A549 (cell line): ENCODE measurements at regions not wholly inside any gene's neighbourhood (a gene's known extent, or its start where the extent isn't known, plus 50 kb on each side); places are given as distances from the start of the nearest gene placed in this dataset.
A peak's percentile ranks its signal among the peaks of the same experiment; 100 is the strongest.

ENCODE experiments used
- ATAC-seq, 2 experiments: fragments of 200-7000 bp in 1 of 2; fragments of >200 bp in 1 of 2; cut with Nextera tagmentation in 1 of 2; cut with Tn5 transposase in 1 of 2; 3 replicates each; pipeline versions ENCODE4 v1.8.0 to v1.9.1; 2018 to 2020; ENCODE audit warnings: mild to moderate bottlenecking in 1 of 2, moderate library complexity in 1 of 2
- CTCF ChIA-PET: fragments of 300-600 bp; sonication (Branson Sonifier 250); formaldehyde crosslinking; extraction: SDS; loops from one replicate; lab custom pipeline; 2021; ENCODE audit warnings: antibody characterized with exemption, inconsistent platforms; lab: Yijun Ruan, JAX
- POLR2A ChIA-PET: fragments of 350-600 bp; formaldehyde crosslinking; extraction: SDS; loops from one replicate; lab custom pipeline; 2021; ENCODE audit warnings: antibody characterized with exemption, inconsistent platforms; lab: Yijun Ruan, JAX
- DNase-seq, 2 experiments: peaks; one replicate each; pipeline versions ENCODE4 v3.0.0 to v3.0.0-alpha.2; 2011 to 2016; ENCODE audit warnings: low read depth in 1 of 2, low spot score in 1 of 2
- FAIRE-seq: peaks from 2 replicates; lab custom pipeline; 2011; peaks lifted over from hg19 to GRCh38; lab: Jason Lieb, UNC
- H3K27ac ChIP-seq, 2 experiments: fragments of >200 bp; sonication (Bioruptor Twin); formaldehyde crosslinking; 3 replicates each; pipeline ENCODE4 v1.5.1; 2016 to 2017
- H3K4me1 ChIP-seq: fragments of >200 bp; sonication (Bioruptor Twin); formaldehyde crosslinking; 3 replicates; pipeline ENCODE4 v1.6.1; 2016
- H3K4me2 ChIP-seq: fragments of >200 bp; sonication (Bioruptor Twin); formaldehyde crosslinking; 3 replicates; pipeline ENCODE4 v1.6.1; 2016
- H3K4me3 ChIP-seq: fragments of >200 bp; sonication (Bioruptor Twin); formaldehyde crosslinking; 3 replicates; pipeline ENCODE4 v1.5.1; 2016
- H3K9me3 ChIP-seq: fragments of >200 bp; sonication (Bioruptor Twin); formaldehyde crosslinking; 3 replicates; pipeline ENCODE4 v1.6.1; 2016
- ATOH8 ChIP-seq: fragments of 250-450 bp; sonication (Bioruptor Pico); IDR thresholded peaks from 2 replicates; pipeline ENCODE4 v1.5.0; 2020; ENCODE audit warnings: low read depth, mild to moderate bottlenecking, moderate library complexity
- BCL3 ChIP-seq: fragments of >200 bp; sonication (Bioruptor Twin); formaldehyde crosslinking; IDR thresholded peaks from 3 replicates; pipeline ENCODE4 v1.6.1; 2016
- CBX2 ChIP-seq: fragments of 200-600 bp; sonication (generic); IDR thresholded peaks from 2 replicates; pipeline ENCODE4 v1.6.1; 2016; ENCODE audit warnings: low read depth, mild to moderate bottlenecking, borderline replicate concordance
- CBX8 ChIP-seq: fragments of 200-600 bp; sonication (generic); IDR thresholded peaks from 2 replicates; pipeline ENCODE4 v1.6.1; 2016
- ESRRA ChIP-seq: fragments of 150-350 bp; IDR thresholded peaks from 2 replicates; pipeline ENCODE4 v1.6.1; 2014; ENCODE audit warnings: mild to moderate bottlenecking, low read length, borderline replicate concordance
- FOXS1 ChIP-seq: fragments of 250-450 bp; sonication (Bioruptor Pico); IDR thresholded peaks from 2 replicates; pipeline ENCODE4 v1.5.0; 2020; ENCODE audit warnings: mild to moderate bottlenecking, moderate library complexity
- HEYL ChIP-seq: fragments of 250-450 bp; sonication (Bioruptor Pico); IDR thresholded peaks from 2 replicates; pipeline ENCODE4 v1.8.0; 2021; ENCODE audit warnings: mild to moderate bottlenecking, moderate library complexity
- HMGXB4 ChIP-seq: fragments of 250-450 bp; sonication (Bioruptor Pico); IDR thresholded peaks from 2 replicates; pipeline ENCODE4 v1.5.0; 2021; ENCODE audit warnings: mild to moderate bottlenecking, moderate library complexity, borderline replicate concordance
- HOXB5 ChIP-seq: fragments of 250-450 bp; sonication (Bioruptor Pico); IDR thresholded peaks from 2 replicates; pipeline ENCODE4 v1.5.0; 2020; ENCODE audit warnings: mild to moderate bottlenecking, moderate library complexity
- MAFK ChIP-seq: fragments of 450-650 bp; IDR thresholded peaks from 2 replicates; pipeline ENCODE4 v1.6.1; 2014; ENCODE audit not compliant: partially characterized antibody
- PHF8 ChIP-seq: fragments of 200-600 bp; sonication (generic); IDR thresholded peaks from 2 replicates; pipeline ENCODE4 v1.6.1; 2016; ENCODE audit warnings: low read depth, mild to moderate bottlenecking, antibody characterized with exemption, moderate library complexity, borderline replicate concordance
- POLR2A ChIP-seq: IDR thresholded peaks from 2 replicates; pipeline ENCODE4 v1.6.1; 2012; ENCODE audit warnings: mild to moderate bottlenecking, low read length
- RARB ChIP-seq: fragments of 250-450 bp; sonication (Bioruptor Pico); IDR thresholded peaks from 2 replicates; pipeline ENCODE4 v1.8.0; 2021; ENCODE audit warnings: mild to moderate bottlenecking, moderate library complexity
- SMC3 ChIP-seq: fragments of >200 bp; sonication (Bioruptor Twin); formaldehyde crosslinking; IDR thresholded peaks from 3 replicates; pipeline ENCODE4 v1.6.1; 2018; ENCODE audit warnings: inconsistent platforms
- ZNF302 ChIP-seq: fragments of 250-450 bp; sonication (Bioruptor Pico); IDR thresholded peaks from 2 replicates; pipeline ENCODE4 v1.9.0; 2021; ENCODE audit warnings: inconsistent platforms, mild to moderate bottlenecking, moderate library complexity
- WGBS: methylation state at CpG from one replicate; pipeline ENCODE4 v1.1.6; 2017; ENCODE audit errors: missing lambda C conversion rate; 5-methylcytosine and 5-hydroxymethylcytosine counted together
- TF ChIP-seq, protein P1 (sequence below): fragments of >200 bp; sonication (Bioruptor Twin); formaldehyde crosslinking; IDR thresholded peaks from 2 replicates; pipeline ENCODE4 v1.6.1; 2016
- TF ChIP-seq, protein P2 (sequence below): fragments of 150-350 bp; IDR thresholded peaks from 2 replicates; pipeline ENCODE4 v1.6.1; 2014; ENCODE audit warnings: low read depth, mild to moderate bottlenecking, low read length

GRCh38 chr16:6961704-6962103 is 370.9 kb upstream of the RBFOX1 start:
- ATAC-seq (no peak), DNase-seq (no peak), FAIRE-seq (no peak)
- Histone ChIP-seq H3K27ac (no peak overlapping the region), H3K4me3 (no peak overlapping the region), H3K4me2 (no peak overlapping the region), H3K4me1 (no peaks in the 10 kb centered on the region), H3K9me3 (no peaks in the 10 kb centered on the region)
- WGBS = 1% methylated on average over 3 of the region's 3 CpGs
- ChIA-PET POLR2A (no interaction called here), CTCF (no interaction called here)
- TF ChIP-seq RARB (no peak), SMC3 (no peak), CBX8 (no peak), HEYL (CRISPR knock-in tag) (no peak), HOXB5 (CRISPR knock-in tag) (no peak), HMGXB4 (CRISPR knock-in tag) (no peak), FOXS1 (CRISPR knock-in tag) (no peak), MAFK (no peak), POLR2A (no peak), CBX2 (no peak)
- TF ChIP-seq, protein P1, sequence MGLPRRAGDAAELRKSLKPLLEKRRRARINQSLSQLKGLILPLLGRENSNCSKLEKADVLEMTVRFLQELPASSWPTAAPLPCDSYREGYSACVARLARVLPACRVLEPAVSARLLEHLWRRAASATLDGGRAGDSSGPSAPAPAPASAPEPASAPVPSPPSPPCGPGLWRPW = no peak
- TF ChIP-seq, protein P2, sequence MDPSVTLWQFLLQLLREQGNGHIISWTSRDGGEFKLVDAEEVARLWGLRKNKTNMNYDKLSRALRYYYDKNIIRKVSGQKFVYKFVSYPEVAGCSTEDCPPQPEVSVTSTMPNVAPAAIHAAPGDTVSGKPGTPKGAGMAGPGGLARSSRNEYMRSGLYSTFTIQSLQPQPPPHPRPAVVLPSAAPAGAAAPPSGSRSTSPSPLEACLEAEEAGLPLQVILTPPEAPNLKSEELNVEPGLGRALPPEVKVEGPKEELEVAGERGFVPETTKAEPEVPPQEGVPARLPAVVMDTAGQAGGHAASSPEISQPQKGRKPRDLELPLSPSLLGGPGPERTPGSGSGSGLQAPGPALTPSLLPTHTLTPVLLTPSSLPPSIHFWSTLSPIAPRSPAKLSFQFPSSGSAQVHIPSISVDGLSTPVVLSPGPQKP = no peak

DNA sequence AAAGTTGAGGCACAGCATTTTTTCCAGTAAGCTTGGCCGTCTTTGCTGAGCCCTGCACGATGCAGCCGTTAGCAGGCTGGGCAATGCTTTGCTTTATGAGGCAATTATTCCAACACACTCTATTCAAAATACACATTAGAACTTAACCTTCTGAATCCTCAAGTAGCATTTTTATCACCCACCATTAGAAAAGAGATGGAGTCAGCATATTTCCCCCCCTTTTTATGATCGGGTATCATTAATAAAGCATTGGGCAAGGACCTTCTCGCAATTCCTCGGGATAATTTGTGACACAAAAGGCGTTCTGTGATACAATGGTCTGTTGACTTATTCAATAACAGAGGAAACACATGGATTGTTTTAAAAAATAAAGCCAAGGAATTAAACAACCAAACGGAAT is 374.5 kb upstream of the RBFOX1 start:
- TF ChIP-seq MAFK (peak; percentile 58), BCL3 (no peak), ESRRA (no peak)
- Histone ChIP-seq H3K27ac (no peak overlapping the region), H3K4me2 (no peak overlapping the region), H3K4me3 (no peak overlapping the region), H3K9me3 (no peaks in the 10 kb centered on the region), H3K4me1 (no peaks in the 10 kb centered on the region)
- DNase-seq (no peak), FAIRE-seq (no peak), ATAC-seq (no peak)
- ChIA-PET POLR2A (no interaction called here), CTCF (no interaction called here)
- 19% methylated on average over 8 of the region's 8 CpGs for WGBS

- ChIA-PET POLR2A (no interaction called here), CTCF (no interaction called here)
- no peak overlapping the region for H3K4me2 ChIP-seq
- peak in 1 of 2 experiments; percentile 0 for DNase-seq
- no peak overlapping the region for H3K4me3 ChIP-seq
- no peaks in the 10 kb centered on the region for H3K4me1 ChIP-seq
- no peak overlapping the region for H3K27ac ChIP-seq
- TF ChIP-seq ZNF302 = no peak
- no peak for TF ChIP-seq PHF8
- FAIRE-seq = no peak
- no peaks in the 10 kb centered on the region for H3K9me3 ChIP-seq
- 19% methylated on average over 4 of the region's 4 CpGs for WGBS
- no peak for ATAC-seq
These were observed 375.0 kb upstream of the RBFOX1 start for GRCh38 chr16:6957681-6958080.

DNA sequence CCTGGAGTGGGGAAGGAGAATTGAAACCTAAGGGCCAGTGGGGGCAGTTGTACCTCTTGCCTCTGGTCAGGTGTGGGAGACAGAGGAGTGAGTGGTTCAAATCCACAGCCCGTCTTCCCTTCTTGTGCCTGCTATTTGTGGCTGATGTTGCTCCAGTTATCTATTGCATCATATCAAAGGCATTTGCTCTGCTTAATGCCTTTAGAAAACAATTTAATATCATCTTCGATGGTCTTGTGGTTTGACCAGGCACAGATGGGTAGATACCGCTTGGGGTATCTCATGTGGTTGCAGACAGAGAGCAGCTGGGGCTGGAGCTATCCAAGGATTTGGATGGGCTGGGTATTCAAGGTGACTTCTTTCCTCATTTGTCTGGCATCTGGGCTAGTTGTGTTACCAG is 376.1 kb upstream of the RBFOX1 start:
- 26% methylated on average over 3 of the region's 3 CpGs for WGBS
- no peak for TF ChIP-seq ATOH8 (CRISPR knock-in tag)
- no peak overlapping the region for H3K4me2 ChIP-seq
- DNase-seq = no peak
- no peaks in the 10 kb centered on the region for H3K4me1 ChIP-seq
- no peak for ATAC-seq
- H3K9me3 ChIP-seq = no peaks in the 10 kb centered on the region
- H3K4me3 ChIP-seq = no peak overlapping the region
- no peak for FAIRE-seq
- POLR2A ChIA-PET = no interaction called here
- CTCF ChIA-PET = no interaction called here
- no peak overlapping the region for H3K27ac ChIP-seq
